BE2C (cell line): ENCODE measurements at regions not wholly inside any gene's neighbourhood (a gene's known extent, or its start where the extent isn't known, plus 50 kb on each side); places are given as distances from the start of the nearest gene placed in this dataset.

Experiments used
- DNase-seq: peaks from one replicate; pipeline ENCODE4 v3.0.0-alpha.2; 2020
- H3K27me3 ChIP-seq: fragments of 250-450 bp; sonication (Bioruptor Pico); 2 replicates; pipeline ENCODE4 v1.5.1; 2020; ENCODE audit warnings: mild to moderate bottlenecking
- H3K36me3 ChIP-seq: fragments of 250-450 bp; sonication (Bioruptor Pico); 2 replicates; pipeline ENCODE4 v1.5.1; 2020; ENCODE audit warnings: mild to moderate bottlenecking
- H3K4me1 ChIP-seq: fragments of 250-450 bp; sonication (Bioruptor Pico); 2 replicates; pipeline ENCODE4 v1.5.1; 2020
- H3K4me3 ChIP-seq: 2 replicates; pipeline ENCODE4 v1.5.1; 2011; ENCODE audit warnings: low read depth, low read length
- H3K9me3 ChIP-seq: fragments of 250-450 bp; sonication (Bioruptor Pico); 2 replicates; pipeline ENCODE4 v1.5.1; 2020
- CTCF ChIP-seq: IDR thresholded peaks from 2 replicates; pipeline ENCODE4 v1.5.1; 2012; ENCODE audit warnings: mild to moderate bottlenecking, low read depth, low read length

GRCh38 chr13:61030445-61030844 lies 385.2 kb downstream of the PCDH20 start:
- H3K27me3 ChIP-seq = no peaks in the 10 kb centered on the region
- H3K4me1 ChIP-seq = no peaks in the 10 kb centered on the region
- no peak for DNase-seq
- H3K9me3 ChIP-seq = no peaks in the 10 kb centered on the region
- no peak overlapping the region for H3K4me3 ChIP-seq
- no peak for TF ChIP-seq CTCF
- no peaks in the 10 kb centered on the region for H3K36me3 ChIP-seq

GRCh38 chr13:61029064-61029463 lies 386.6 kb downstream of the PCDH20 start:
- Histone ChIP-seq H3K4me3 (no peak overlapping the region), H3K27me3 (no peaks in the 10 kb centered on the region), H3K36me3 (no peaks in the 10 kb centered on the region), H3K4me1 (no peaks in the 10 kb centered on the region), H3K9me3 (no peaks in the 10 kb centered on the region)
- DNase-seq = no peak
- TF ChIP-seq CTCF = no peak; the same call in 1 of the 2 replicates

- no peak overlapping the region for H3K4me3 ChIP-seq
- no peak for DNase-seq
- no peaks in the 10 kb centered on the region for H3K4me1 ChIP-seq
- no peaks in the 10 kb centered on the region for H3K27me3 ChIP-seq
- no peak for TF ChIP-seq CTCF
- no peaks in the 10 kb centered on the region for H3K36me3 ChIP-seq
- no peaks in the 10 kb centered on the region for H3K9me3 ChIP-seq
Measured at GRCh38 chr13:61024046-61024445, 391.6 kb downstream of the PCDH20 start.

GRCh38 chr13:61021838-61022237 lies 393.8 kb downstream of the PCDH20 start:
- no peaks in the 10 kb centered on the region for H3K27me3 ChIP-seq
- no peak overlapping the region for H3K4me3 ChIP-seq
- H3K36me3 ChIP-seq = no peaks in the 10 kb centered on the region
- no peaks in the 10 kb centered on the region for H3K9me3 ChIP-seq
- no peak for DNase-seq
- no peak for TF ChIP-seq CTCF
- no peaks in the 10 kb centered on the region for H3K4me1 ChIP-seq

- no peaks in the 10 kb centered on the region for H3K27me3 ChIP-seq
- H3K36me3 ChIP-seq = no peaks in the 10 kb centered on the region
- no peak for TF ChIP-seq CTCF
- no peaks in the 10 kb centered on the region for H3K4me1 ChIP-seq
- H3K9me3 ChIP-seq = no peaks in the 10 kb centered on the region
- no peak overlapping the region for H3K4me3 ChIP-seq
- DNase-seq = no peak
Measured at GRCh38 chr13:61013796-61014195, 401.9 kb downstream of the PCDH20 start.

- no peaks in the 10 kb centered on the region for H3K27me3 ChIP-seq
- H3K9me3 ChIP-seq = no peaks in the 10 kb centered on the region
- no peaks in the 10 kb centered on the region for H3K4me1 ChIP-seq
- no peak for DNase-seq
- no peak overlapping the region for H3K4me3 ChIP-seq
- no peak for TF ChIP-seq CTCF
- no peaks in the 10 kb centered on the region for H3K36me3 ChIP-seq
Measured at GRCh38 chr13:61010358-61010757, 405.3 kb downstream of the PCDH20 start.
